ENCODE measurements at regions not wholly inside any gene's neighbourhood (a gene's known extent, or its start where the extent isn't known, plus 50 kb on each side); places are given as distances from the start of the nearest gene placed in this dataset.
A peak's percentile ranks its signal among the peaks of the same experiment; 100 is the strongest.
"Not testable (repeated sequence)": the region's sequence is repeated elsewhere in the genome, so short reads cannot be mapped to it uniquely, and the experiment has no call there.

DNA sequence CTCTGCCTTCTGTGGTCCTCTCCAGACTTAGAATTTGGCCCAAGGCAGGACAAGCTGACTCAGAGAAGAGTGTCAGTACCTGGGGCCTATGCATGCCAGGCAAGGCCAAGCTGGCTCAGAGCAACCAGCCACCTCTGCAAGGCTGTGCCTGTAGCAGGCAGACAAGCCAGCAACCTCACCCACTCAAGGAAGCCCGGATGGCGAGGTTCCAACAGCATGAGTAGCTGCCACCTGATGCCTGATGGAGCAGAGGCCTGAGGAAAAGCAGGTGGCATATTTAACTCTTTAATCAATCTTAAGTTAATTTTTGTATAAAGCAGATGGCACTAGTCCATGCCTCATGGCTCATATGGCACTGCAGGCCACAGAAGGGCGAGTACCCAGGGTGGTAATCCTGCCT is 3595.8 kb upstream of the OR11H1 start:
- not testable (repeated sequence) for H3K36me3 Mint-ChIP-seq, H3K27me3 Mint-ChIP-seq, H3K27ac Mint-ChIP-seq, H3K9me3 Mint-ChIP-seq, H3K4me3 Mint-ChIP-seq, H3K4me1 Mint-ChIP-seq

DNA sequence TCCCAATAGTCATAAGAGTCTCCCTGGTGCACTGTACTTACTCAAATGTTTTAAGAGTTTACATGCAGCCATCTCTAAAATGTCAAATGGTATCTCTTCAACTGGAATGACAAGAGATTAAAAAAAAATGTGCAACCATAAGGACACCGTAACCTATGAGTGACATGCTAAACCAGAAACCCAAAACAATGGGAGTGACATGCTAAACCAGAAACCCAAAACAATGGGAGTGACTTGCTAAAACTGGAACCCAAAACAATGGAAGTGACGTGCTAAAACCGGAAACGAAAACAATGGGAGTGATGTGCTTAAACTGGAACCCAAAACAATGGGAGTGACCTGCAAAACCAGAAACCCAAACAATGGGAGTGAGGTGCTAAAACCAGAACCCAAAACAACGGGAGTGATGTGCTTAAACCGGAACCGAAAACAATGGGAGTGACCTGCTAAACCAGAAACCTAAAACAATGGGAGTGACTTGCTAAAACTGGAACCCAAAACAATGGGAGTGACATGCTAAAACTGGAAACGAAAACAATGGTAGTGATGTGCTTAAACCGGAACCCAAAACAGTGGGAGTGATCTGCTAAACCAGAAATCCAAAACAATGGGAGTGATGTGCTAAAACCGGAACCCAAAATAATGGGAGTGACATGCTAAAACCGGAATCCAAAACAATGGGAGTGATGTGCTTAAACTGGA is 3559.9 kb upstream of the OR11H1 start:
- H3K27me3 Mint-ChIP-seq, H3K27ac Mint-ChIP-seq, H3K9me3 Mint-ChIP-seq, H3K4me1 Mint-ChIP-seq, H3K36me3 Mint-ChIP-seq, H3K4me3 Mint-ChIP-seq: not testable (repeated sequence)

DNA sequence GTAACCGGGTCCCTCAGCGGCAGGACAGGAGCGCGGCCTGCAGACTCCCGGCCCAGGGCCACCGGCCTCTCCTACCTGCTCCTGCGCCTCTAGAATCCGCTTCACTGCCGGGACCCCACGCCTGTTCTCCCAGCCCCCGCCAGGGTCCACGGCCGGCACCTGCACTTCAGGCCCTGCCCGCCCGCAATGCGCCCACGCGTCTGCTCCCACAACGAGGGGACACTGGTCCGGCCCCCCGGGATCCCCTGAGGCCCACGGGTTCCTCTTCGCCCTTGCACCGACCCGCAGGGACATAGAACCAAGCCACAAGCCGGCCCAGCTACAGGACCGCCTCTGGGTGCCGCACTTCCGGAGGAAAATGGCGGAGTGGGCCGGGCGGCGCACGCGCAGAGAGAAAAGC is 3554.1 kb upstream of the OR11H1 start:
- not testable (repeated sequence) for H3K27ac Mint-ChIP-seq, H3K27me3 Mint-ChIP-seq, H3K4me1 Mint-ChIP-seq, H3K9me3 Mint-ChIP-seq, H3K36me3 Mint-ChIP-seq
- H3K4me3 Mint-ChIP-seq = peak overlapping the region in 1 of 4 donors; percentile 39

Data from IgD-negative memory B cell (primary cell).